ENCODE measurements at regions not wholly inside any gene's neighbourhood (a gene's known extent, or its start where the extent isn't known, plus 50 kb on each side); places are given as distances from the start of the nearest gene placed in this dataset.

DNA sequence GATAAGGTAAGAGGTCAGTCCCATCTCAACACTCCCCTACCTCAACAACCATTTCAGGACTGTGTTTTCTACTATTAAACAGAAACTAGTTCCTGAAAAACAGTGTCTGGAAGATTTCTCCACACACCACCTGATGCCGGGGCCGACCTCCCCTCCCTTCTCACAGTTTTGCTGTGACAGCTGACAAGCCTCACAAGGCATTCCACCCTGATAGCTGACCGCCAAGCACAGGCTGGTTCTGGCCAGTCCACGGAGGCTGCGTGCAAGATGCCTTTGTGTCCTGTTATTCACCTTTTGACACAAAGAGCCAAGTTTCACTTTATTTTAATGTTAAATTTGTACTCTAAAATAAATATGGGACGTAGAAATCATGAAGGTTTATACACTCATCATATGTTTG, 758.6 kb downstream of the PDHA2 start (continued):
- TF ChIP-seq, protein P1, sequence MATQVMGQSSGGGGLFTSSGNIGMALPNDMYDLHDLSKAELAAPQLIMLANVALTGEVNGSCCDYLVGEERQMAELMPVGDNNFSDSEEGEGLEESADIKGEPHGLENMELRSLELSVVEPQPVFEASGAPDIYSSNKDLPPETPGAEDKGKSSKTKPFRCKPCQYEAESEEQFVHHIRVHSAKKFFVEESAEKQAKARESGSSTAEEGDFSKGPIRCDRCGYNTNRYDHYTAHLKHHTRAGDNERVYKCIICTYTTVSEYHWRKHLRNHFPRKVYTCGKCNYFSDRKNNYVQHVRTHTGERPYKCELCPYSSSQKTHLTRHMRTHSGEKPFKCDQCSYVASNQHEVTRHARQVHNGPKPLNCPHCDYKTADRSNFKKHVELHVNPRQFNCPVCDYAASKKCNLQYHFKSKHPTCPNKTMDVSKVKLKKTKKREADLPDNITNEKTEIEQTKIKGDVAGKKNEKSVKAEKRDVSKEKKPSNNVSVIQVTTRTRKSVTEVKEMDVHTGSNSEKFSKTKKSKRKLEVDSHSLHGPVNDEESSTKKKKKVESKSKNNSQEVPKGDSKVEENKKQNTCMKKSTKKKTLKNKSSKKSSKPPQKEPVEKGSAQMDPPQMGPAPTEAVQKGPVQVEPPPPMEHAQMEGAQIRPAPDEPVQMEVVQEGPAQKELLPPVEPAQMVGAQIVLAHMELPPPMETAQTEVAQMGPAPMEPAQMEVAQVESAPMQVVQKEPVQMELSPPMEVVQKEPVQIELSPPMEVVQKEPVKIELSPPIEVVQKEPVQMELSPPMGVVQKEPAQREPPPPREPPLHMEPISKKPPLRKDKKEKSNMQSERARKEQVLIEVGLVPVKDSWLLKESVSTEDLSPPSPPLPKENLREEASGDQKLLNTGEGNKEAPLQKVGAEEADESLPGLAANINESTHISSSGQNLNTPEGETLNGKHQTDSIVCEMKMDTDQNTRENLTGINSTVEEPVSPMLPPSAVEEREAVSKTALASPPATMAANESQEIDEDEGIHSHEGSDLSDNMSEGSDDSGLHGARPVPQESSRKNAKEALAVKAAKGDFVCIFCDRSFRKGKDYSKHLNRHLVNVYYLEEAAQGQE (IDR thresholded peaks at IDR 0.05; ENCODE audit: unreplicated experiment), result no peak

DNA sequence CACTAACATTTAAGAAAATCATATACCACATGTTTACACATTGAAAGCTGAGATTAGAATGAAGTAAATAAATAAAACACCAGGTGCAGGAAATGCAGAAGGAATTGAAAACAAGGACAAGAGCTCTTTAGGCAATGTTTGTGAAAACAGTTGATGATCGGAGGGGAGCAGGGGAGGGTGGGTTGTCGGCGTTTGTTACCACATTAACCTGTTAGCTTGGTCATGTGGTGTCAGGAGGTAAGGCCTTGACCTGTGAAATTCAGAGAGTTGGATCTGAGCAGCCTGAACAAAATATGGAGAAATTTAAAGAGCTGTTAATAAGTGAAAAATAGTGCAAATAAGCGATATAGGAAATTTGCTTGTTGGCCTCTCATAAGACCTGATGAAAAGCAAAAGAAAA, 759.9 kb downstream of the PDHA2 start:
- H2AFZ ChIP-seq, result no peak overlapping the region; the same call in 1 of the 2 replicates

More for the DNA sequence above, 759.9 kb downstream of the PDHA2 start:
- H3K9me2 ChIP-seq (ENCODE audit: insufficient read depth), result no peaks in the 10 kb centered on the region
- peak; percentile 7 for DNase-seq (ENCODE audit: low spot score)
- Mint-ChIP-seq H3K36me3 (ENCODE audit: low read depth) (no peaks in the 10 kb centered on the region; the same call in 2 of the 3 replicates), H3K4me1 (peaks cover 16% of the 10 kb centered on the region), H3K27me3 (ENCODE audit: insufficient read depth, low read depth, poor library complexity) (no peaks in the 10 kb centered on the region), H3K9me3 (no peaks in the 10 kb centered on the region), H3K27ac (peak overlapping the region; percentile 65; the same call in 1 of the 2 replicates), H3K4me3 (no peak overlapping the region)
- H3K4me1 ChIP-seq (ENCODE audit: insufficient read depth), result peaks cover 8% of the 10 kb centered on the region; the same call in 1 of the 2 replicates
- no peak overlapping the region for H3K4me3 ChIP-seq
- H4K20me1 ChIP-seq (replicated peaks; ENCODE audit: insufficient read depth), result no peaks in the 10 kb centered on the region
- H3K79me2 ChIP-seq (replicated peaks; ENCODE audit: insufficient read depth), result no peaks in the 10 kb centered on the region
- H3F3A ChIP-seq (replicated peaks; ENCODE audit: low read depth), result no peaks in the 10 kb centered on the region
- TF ChIP-seq JUNB (IDR thresholded peaks at IDR 0.05; ENCODE audit: unreplicated experiment) (no peak), EZH2 (IDR thresholded peaks at IDR 0.05; ENCODE audit: low read depth, unreplicated experiment) (no peak), STAT1 (IDR thresholded peaks at IDR 0.05; ENCODE audit: unreplicated experiment) (no peak), EZH2phosphoT487 (IDR thresholded peaks at IDR 0.05; ENCODE audit: unreplicated experiment) (no peak), ZNF331 (CRISPR knock-in tag; IDR thresholded peaks at IDR 0.05; ENCODE audit: low read depth) (no peak), ZNF114 (CRISPR knock-in tag; IDR thresholded peaks at IDR 0.05) (no peak)
- TF ChIP-seq, protein P2, sequence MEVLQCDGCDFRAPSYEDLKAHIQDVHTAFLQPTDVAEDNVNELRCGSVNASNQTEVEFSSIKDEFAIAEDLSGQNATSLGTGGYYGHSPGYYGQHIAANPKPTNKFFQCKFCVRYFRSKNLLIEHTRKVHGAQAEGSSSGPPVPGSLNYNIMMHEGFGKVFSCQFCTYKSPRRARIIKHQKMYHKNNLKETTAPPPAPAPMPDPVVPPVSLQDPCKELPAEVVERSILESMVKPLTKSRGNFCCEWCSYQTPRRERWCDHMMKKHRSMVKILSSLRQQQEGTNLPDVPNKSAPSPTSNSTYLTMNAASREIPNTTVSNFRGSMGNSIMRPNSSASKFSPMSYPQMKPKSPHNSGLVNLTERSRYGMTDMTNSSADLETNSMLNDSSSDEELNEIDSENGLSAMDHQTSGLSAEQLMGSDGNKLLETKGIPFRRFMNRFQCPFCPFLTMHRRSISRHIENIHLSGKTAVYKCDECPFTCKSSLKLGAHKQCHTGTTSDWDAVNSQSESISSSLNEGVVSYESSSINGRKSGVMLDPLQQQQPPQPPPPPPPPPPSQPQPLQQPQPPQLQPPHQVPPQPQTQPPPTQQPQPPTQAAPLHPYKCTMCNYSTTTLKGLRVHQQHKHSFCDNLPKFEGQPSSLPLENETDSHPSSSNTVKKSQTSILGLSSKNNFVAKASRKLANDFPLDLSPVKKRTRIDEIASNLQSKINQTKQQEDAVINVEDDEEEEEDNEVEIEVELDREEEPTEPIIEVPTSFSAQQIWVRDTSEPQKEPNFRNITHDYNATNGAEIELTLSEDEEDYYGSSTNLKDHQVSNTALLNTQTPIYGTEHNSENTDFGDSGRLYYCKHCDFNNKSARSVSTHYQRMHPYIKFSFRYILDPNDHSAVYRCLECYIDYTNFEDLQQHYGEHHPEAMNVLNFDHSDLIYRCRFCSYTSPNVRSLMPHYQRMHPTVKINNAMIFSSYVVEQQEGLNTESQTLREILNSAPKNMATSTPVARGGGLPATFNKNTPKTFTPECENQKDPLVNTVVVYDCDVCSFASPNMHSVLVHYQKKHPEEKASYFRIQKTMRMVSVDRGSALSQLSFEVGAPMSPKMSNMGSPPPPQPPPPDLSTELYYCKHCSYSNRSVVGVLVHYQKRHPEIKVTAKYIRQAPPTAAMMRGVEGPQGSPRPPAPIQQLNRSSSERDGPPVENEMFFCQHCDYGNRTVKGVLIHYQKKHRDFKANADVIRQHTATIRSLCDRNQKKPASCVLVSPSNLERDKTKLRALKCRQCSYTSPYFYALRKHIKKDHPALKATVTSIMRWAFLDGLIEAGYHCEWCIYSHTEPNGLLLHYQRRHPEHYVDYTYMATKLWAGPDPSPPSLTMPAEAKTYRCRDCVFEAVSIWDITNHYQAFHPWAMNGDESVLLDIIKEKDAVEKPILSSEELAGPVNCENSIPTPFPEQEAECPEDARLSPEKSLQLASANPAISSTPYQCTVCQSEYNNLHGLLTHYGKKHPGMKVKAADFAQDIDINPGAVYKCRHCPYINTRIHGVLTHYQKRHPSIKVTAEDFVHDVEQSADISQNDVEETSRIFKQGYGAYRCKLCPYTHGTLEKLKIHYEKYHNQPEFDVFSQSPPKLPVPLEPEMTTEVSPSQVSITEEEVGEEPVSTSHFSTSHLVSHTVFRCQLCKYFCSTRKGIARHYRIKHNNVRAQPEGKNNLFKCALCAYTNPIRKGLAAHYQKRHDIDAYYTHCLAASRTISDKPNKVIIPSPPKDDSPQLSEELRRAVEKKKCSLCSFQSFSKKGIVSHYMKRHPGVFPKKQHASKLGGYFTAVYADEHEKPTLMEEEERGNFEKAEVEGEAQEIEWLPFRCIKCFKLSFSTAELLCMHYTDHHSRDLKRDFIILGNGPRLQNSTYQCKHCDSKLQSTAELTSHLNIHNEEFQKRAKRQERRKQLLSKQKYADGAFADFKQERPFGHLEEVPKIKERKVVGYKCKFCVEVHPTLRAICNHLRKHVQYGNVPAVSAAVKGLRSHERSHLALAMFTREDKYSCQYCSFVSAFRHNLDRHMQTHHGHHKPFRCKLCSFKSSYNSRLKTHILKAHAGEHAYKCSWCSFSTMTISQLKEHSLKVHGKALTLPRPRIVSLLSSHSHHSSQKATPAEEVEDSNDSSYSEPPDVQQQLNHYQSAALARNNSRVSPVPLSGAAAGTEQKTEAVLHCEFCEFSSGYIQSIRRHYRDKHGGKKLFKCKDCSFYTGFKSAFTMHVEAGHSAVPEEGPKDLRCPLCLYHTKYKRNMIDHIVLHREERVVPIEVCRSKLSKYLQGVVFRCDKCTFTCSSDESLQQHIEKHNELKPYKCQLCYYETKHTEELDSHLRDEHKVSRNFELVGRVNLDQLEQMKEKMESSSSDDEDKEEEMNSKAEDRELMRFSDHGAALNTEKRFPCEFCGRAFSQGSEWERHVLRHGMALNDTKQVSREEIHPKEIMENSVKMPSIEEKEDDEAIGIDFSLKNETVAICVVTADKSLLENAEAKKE (CRISPR knock-in tag; IDR thresholded peaks at IDR 0.05), result no peak
- TF ChIP-seq, protein P3, sequence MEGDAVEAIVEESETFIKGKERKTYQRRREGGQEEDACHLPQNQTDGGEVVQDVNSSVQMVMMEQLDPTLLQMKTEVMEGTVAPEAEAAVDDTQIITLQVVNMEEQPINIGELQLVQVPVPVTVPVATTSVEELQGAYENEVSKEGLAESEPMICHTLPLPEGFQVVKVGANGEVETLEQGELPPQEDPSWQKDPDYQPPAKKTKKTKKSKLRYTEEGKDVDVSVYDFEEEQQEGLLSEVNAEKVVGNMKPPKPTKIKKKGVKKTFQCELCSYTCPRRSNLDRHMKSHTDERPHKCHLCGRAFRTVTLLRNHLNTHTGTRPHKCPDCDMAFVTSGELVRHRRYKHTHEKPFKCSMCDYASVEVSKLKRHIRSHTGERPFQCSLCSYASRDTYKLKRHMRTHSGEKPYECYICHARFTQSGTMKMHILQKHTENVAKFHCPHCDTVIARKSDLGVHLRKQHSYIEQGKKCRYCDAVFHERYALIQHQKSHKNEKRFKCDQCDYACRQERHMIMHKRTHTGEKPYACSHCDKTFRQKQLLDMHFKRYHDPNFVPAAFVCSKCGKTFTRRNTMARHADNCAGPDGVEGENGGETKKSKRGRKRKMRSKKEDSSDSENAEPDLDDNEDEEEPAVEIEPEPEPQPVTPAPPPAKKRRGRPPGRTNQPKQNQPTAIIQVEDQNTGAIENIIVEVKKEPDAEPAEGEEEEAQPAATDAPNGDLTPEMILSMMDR (conservative IDR thresholded peaks at IDR 0.05; ENCODE audit: low read depth in 2 of 2), result no peak
- TF ChIP-seq, protein P4, sequence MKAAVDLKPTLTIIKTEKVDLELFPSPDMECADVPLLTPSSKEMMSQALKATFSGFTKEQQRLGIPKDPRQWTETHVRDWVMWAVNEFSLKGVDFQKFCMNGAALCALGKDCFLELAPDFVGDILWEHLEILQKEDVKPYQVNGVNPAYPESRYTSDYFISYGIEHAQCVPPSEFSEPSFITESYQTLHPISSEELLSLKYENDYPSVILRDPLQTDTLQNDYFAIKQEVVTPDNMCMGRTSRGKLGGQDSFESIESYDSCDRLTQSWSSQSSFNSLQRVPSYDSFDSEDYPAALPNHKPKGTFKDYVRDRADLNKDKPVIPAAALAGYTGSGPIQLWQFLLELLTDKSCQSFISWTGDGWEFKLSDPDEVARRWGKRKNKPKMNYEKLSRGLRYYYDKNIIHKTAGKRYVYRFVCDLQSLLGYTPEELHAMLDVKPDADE (IDR thresholded peaks at IDR 0.05), result no peak
- H3K36me3 ChIP-seq (ENCODE audit: insufficient read depth), result no peaks in the 10 kb centered on the region
- H3K27ac ChIP-seq (ENCODE audit: low read depth), result no peak overlapping the region
- peak; percentile 53 for ATAC-seq
- H3K4me2 ChIP-seq, result no peak overlapping the region
- no peaks in the 10 kb centered on the region for H3K27me3 ChIP-seq (ENCODE audit: insufficient read depth)

Measured in GM23338 (cell line).